OCI-LY7 (cell line): ENCODE measurements at regions not wholly inside any gene's neighbourhood (a gene's known extent, or its start where the extent isn't known, plus 50 kb on each side); places are given as distances from the start of the nearest gene placed in this dataset.

Experiments
- CTCF ChIP-seq: fragments of 200-600 bp; sonication (generic); conservative IDR thresholded peaks from 2 replicates; pipeline ENCODE4 v1.5.1; 2014; ENCODE audit warnings: mild to moderate bottlenecking, antibody characterized with exemption, low read length, moderate library complexity, mixed read lengths
- EZH2phosphoT487 ChIP-seq: fragments of 200-600 bp; sonication (generic); IDR thresholded peaks from 2 replicates; pipeline ENCODE4 v1.6.1; 2018; ENCODE audit warnings: low read depth, borderline replicate concordance, mild to moderate bottlenecking, mixed run types, antibody characterized with exemption, low read length, moderate library complexity, mixed read lengths

- TF ChIP-seq CTCF = no peak
- TF ChIP-seq EZH2phosphoT487 = no peak
These were observed 75.7 kb downstream of the TANC2 start for GRCh38 chr17:63041722-63042121.
